Ascending aorta (tissue), 2 donors: ENCODE measurements at regions not wholly inside any gene's neighbourhood (a gene's known extent, or its start where the extent isn't known, plus 50 kb on each side); places are given as distances from the start of the nearest gene placed in this dataset.

Source experiments
- DNase-seq, 2 donors: peaks; one replicate each; pipeline ENCODE4 v3.0.0-alpha.2; 2019; ENCODE audit warnings: low spot score in 2 of 2
- H3K27ac ChIP-seq, 2 donors: fragments of 200-600 bp; sonication (generic); one replicate each; pipeline ENCODE4 v1.5.1; 2016 to 2017; ENCODE audit warnings: mild to moderate bottlenecking in 1 of 2
- H3K27me3 ChIP-seq: fragments of 200-600 bp; sonication (generic); one replicate; pipeline ENCODE4 v1.5.1; 2017
- H3K36me3 ChIP-seq, 2 donors: fragments of 200-600 bp; sonication (generic); one replicate each; pipeline ENCODE4 v1.5.1; 2016
- H3K4me1 ChIP-seq, 2 donors: fragments of 200-600 bp; sonication (generic); one replicate each; pipeline ENCODE4 v1.5.1; 2016 to 2017; ENCODE audit warnings: mild to moderate bottlenecking in 1 of 2
- H3K4me3 ChIP-seq, 2 donors: fragments of 200-600 bp; sonication (generic); one replicate each; pipeline ENCODE4 v1.5.1; 2016 to 2017; ENCODE audit warnings: mild to moderate bottlenecking in 1 of 2
- H3K9me3 ChIP-seq, 2 donors: fragments of 200-600 bp; sonication (generic); one replicate each; pipeline ENCODE4 v1.5.1; 2016
- intact Hi-C: fragments of 100-400 bp; cut with DNase I; formaldehyde crosslinking; loops from one replicate; pipeline ENCODE4 v1.15.1; 2023
- TF ChIP-seq, protein P1 (sequence below), 3 experiments: fragments of 200-600 bp in 2 of 3; fragments of 450-650 bp in 1 of 3; sonication (generic) in 2 of 3; IDR thresholded peaks; one replicate each; pipeline ENCODE4 v1.5.1; 2016 to 2019; ENCODE audit warnings: antibody characterized with exemption in 3 of 3, mild to moderate bottlenecking in 1 of 3, moderate library complexity in 1 of 3

DNA sequence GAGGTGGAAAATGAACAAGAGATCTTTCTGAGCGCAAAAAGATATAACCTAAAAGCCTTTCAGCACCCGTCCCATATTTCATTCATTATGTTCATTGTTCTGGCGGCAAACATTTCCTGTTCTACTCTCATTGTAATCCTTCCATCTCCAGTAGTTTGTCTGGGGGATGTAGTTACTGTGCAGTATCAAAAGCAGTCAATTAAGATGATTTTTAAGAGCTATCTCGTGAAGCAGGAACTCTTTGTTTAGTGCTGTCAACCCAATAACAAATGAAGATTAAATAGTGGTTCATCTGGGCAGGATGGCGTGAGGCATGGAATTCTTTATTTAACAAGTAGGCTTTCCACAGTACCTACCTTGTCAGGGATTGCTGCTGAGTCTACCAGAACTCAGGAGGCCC is 876.7 kb downstream of the HACE1 start:
- H3K4me3 ChIP-seq: no peak overlapping the region
- H3K9me3 ChIP-seq: no peaks in the 10 kb centered on the region
- no peaks in the 10 kb centered on the region for H3K4me1 ChIP-seq
- TF ChIP-seq, protein P1, sequence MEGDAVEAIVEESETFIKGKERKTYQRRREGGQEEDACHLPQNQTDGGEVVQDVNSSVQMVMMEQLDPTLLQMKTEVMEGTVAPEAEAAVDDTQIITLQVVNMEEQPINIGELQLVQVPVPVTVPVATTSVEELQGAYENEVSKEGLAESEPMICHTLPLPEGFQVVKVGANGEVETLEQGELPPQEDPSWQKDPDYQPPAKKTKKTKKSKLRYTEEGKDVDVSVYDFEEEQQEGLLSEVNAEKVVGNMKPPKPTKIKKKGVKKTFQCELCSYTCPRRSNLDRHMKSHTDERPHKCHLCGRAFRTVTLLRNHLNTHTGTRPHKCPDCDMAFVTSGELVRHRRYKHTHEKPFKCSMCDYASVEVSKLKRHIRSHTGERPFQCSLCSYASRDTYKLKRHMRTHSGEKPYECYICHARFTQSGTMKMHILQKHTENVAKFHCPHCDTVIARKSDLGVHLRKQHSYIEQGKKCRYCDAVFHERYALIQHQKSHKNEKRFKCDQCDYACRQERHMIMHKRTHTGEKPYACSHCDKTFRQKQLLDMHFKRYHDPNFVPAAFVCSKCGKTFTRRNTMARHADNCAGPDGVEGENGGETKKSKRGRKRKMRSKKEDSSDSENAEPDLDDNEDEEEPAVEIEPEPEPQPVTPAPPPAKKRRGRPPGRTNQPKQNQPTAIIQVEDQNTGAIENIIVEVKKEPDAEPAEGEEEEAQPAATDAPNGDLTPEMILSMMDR (IDR thresholded peaks at IDR 0.05): no peak
- no peak overlapping the region for H3K27ac ChIP-seq
- H3K36me3 ChIP-seq: no peaks in the 10 kb centered on the region
- intact Hi-C loops: no loop called here
- H3K27me3 ChIP-seq: no peaks in the 10 kb centered on the region
- DNase-seq: no peak

DNA sequence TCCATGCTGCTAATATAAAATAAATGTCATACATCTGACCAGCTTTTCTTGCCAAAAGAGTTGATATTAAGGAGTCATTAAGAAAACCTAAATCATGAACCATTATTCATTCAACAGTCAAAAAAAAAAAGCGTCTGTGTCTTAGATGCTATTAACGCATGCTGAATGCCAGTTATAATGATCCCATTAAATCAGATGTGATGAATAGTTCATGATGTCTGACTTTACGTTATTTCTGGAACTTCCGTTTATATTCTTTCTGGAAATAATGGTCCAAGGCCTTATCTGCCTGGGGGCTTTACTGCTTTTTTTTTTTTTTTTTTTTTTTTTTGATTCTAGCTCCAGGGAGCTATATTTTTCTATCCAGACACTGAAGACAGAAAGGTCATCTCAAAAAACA is 877.1 kb downstream of the HACE1 start:
- no peaks in the 10 kb centered on the region for H3K9me3 ChIP-seq
- no peaks in the 10 kb centered on the region for H3K27me3 ChIP-seq
- intact Hi-C loops: no loop called here
- no peak overlapping the region for H3K27ac ChIP-seq
- H3K4me1 ChIP-seq: no peaks in the 10 kb centered on the region
- no peak overlapping the region for H3K4me3 ChIP-seq
- TF ChIP-seq, protein P1 (IDR thresholded peaks at IDR 0.05): no peak
- no peaks in the 10 kb centered on the region for H3K36me3 ChIP-seq
- DNase-seq: no peak

DNA sequence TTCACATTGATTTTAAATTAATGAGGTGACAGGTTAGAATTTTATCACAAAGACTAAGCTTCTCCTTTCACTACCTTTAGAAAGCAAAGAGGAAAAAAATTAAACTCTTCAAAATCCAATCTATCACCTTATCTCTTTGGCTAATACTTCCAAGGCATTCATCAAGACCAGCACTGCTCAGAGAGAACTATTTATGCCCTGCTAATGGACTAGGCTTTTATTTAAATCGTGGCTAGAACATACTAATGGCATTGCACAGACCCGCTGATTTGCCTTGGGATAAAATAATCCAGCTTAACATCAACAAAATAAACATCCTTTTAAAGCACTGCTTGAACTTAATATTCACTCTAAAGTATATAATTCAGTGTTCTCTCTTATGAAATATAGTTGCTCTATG is 880.4 kb downstream of the HACE1 start:
- H3K27ac ChIP-seq: no peak overlapping the region
- H3K4me1 ChIP-seq: no peaks in the 10 kb centered on the region
- TF ChIP-seq, protein P1 (IDR thresholded peaks at IDR 0.05): no peak
- intact Hi-C loops: no loop called here
- DNase-seq: no peak
- H3K36me3 ChIP-seq: no peaks in the 10 kb centered on the region
- no peaks in the 10 kb centered on the region for H3K9me3 ChIP-seq
- no peak overlapping the region for H3K4me3 ChIP-seq
- H3K27me3 ChIP-seq: no peaks in the 10 kb centered on the region

DNA sequence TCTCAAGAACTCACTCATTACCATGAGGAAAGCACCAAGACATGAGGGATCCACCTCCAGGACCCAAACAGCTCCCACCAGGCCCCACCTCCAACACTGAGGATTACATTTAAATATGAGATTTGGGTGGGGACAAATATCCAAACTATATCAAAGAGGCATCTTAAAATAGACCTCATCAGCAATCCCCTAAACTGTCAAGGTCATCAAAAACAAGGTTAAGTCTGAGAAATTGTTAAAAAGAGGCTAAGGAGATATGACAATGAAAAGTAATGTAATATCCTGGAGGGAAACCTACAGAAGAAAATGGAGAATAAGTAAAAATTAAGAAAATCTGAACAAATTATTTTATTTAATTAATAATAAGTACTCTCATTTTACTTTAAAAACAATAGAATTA is 922.3 kb downstream of the HACE1 start:
- Histone ChIP-seq H3K27me3 (no peaks in the 10 kb centered on the region), H3K36me3 (no peaks in the 10 kb centered on the region), H3K4me1 (no peaks in the 10 kb centered on the region), H3K27ac (no peak overlapping the region), H3K9me3 (no peaks in the 10 kb centered on the region), H3K4me3 (no peak overlapping the region)
- TF ChIP-seq, protein P1 (IDR thresholded peaks at IDR 0.05): no peak
- intact Hi-C loops: no loop called here
- DNase-seq: no peak

DNA sequence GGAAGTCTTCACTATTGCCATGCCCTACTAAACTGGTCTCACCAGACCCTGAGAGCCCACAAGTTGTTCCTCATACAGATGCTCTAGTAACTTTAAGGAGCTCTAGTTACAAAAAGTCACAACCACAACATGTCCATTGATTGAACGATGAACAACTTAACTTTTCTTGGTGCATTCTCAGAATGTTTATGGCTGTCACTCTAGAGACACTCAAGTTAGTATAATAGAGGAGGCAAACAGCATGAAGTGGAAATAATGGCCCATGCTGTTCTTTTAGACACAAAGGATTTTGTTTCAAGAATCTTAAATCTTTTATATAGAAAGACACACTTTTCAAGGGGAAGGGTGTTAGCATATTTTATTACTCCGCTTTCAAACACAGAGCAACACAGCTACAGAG is 934.4 kb downstream of the HACE1 start:
- H3K9me3 ChIP-seq: no peaks in the 10 kb centered on the region
- TF ChIP-seq, protein P1 (IDR thresholded peaks at IDR 0.05): no peak
- no peaks in the 10 kb centered on the region for H3K36me3 ChIP-seq
- H3K4me3 ChIP-seq: no peak overlapping the region
- no peak overlapping the region for H3K27ac ChIP-seq
- H3K4me1 ChIP-seq: no peaks in the 10 kb centered on the region
- H3K27me3 ChIP-seq: no peaks in the 10 kb centered on the region
- DNase-seq: no peak
- intact Hi-C loops: no loop called here

DNA sequence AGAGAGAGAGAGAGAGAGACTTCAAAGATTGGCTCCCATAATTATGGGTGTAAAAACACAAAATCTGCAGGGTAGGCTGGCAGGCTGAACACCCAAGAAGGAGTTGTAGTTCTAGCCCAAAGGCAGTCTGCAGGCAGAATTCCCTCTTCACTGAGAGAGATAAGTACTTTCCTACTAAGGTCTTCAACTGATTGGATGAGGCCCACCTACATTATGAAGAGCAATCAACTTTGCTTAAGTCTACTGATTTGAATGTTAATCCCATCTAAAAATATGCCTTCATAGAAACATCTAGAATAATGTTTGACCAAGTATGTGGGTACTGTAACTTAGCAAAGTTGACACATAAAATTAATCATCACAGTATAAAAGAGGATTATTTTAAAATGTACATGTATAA is 949.7 kb downstream of the HACE1 start:
- Histone ChIP-seq H3K27ac (no peak overlapping the region), H3K9me3 (no peaks in the 10 kb centered on the region), H3K4me3 (no peak overlapping the region), H3K27me3 (no peaks in the 10 kb centered on the region), H3K36me3 (no peaks in the 10 kb centered on the region), H3K4me1 (no peaks in the 10 kb centered on the region)
- intact Hi-C loops: no loop called here
- DNase-seq: no peak
- TF ChIP-seq, protein P1 (IDR thresholded peaks at IDR 0.05): no peak
